ENCODE measurements at regions not wholly inside any gene's neighbourhood (a gene's known extent, or its start where the extent isn't known, plus 50 kb on each side); places are given as distances from the start of the nearest gene placed in this dataset.
"Not testable (repeated sequence)": the region's sequence is repeated elsewhere in the genome, so short reads cannot be mapped to it uniquely, and the experiment has no call there.

DNA sequence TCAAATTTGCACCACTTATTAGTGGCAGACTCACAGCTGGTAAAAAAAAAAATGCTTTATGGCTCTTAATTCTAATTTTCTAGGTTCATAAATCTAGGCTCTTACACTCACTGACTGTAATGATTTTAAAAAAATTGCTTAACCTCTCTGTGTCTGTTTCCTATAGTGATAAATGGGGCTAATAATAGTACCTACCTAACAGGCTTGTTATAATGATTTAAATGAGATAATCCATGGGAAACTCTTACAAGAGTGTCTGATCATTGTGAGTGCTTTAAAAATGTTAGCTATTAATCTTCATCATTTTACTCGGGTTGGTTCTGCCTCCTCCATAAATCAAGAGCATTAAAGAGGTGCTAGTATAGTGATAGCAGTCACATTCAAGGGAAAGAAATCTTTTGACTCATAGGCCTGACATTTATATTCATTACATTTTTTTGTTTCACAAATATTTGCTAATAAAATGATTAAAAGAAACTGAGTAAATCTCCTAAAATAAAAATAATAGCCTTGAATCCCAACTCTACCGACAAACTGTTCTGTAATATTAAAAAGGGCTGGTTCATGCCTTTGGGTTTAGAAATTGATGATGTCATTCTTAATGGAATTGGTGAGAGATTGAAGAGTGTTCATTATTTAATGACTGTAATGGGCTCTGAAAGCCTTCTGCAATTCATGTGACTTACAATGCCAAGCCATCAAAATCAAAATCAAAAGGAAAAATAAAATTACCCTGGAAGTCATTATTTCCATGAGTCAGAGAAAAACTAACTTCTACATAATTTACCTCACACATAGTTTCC lies 93.9 kb upstream of the PALMD start:
- Histone ChIP-seq H3K4me1 (replicated peaks in 1 of 2) (peaks cover 0 to 6% of the 10 kb centered on the region in 2 donors), H3K27ac (no peak overlapping the region), H3K36me3 (replicated peaks in 1 of 2) (no peaks in the 10 kb centered on the region), H3K9me3 (replicated peaks in 1 of 3) (no peaks in the 10 kb centered on the region), H3K4me3 (no peak overlapping the region), H3K27me3 (no peaks in the 10 kb centered on the region)
- TF ChIP-seq CTCF (IDR thresholded peaks at IDR 0.05) = no peak
- DNase-seq = no peak
- 46 to 64% (median 48%) methylated on average over 2 of the region's 2 CpGs for WGBS, 4 donors
- intact Hi-C loops (cut with DNase I) = no loop called here

DNA sequence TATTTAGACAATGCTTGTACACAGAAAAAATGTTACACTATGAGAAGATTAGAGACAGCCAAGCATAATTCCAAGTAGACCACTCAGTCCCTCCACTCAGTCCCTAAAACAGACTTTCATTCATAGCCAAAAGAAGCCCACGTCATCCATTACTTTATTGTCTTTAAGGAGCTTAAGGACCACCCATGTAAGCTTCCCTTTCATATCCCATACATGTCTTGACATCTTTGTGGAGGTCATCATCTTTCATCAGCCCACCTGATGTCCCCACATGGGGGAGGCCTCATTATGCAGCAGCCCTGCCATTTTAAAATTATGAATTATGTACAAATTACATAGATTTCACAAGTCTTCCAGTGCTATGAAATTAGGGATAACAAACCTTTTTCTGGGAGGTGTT lies 92.6 kb upstream of the PALMD start:
- TF ChIP-seq POLR2A (IDR thresholded peaks at IDR 0.05) (no peak), CTCF (IDR thresholded peaks at IDR 0.05) (no peak)
- Histone ChIP-seq H3K27me3 (no peaks in the 10 kb centered on the region), H3K9me3 (replicated peaks in 1 of 3) (no peaks in the 10 kb centered on the region), H3K4me3 (no peak overlapping the region), H3K27ac (no peak overlapping the region), H3K4me1 (replicated peaks in 1 of 2) (peaks cover 3 to 6% of the 10 kb centered on the region in 2 donors), H3K36me3 (replicated peaks in 1 of 2) (no peaks in the 10 kb centered on the region)
- no peak for DNase-seq
- intact Hi-C loops (cut with DNase I) = no loop called here
- WGBS, 4 donors = 88 to 97% (median 96%) methylated on average over 1 of the region's 1 CpG

- H3K27ac ChIP-seq; H3K9me3 ChIP-seq (replicated peaks in 1 of 3); H3K36me3 ChIP-seq (replicated peaks in 1 of 2); H3K27me3 ChIP-seq; H3K4me3 ChIP-seq; H3K4me1 ChIP-seq (replicated peaks in 1 of 2); DNase-seq; intact Hi-C loops (cut with DNase I): not testable (repeated sequence)
- 45 to 74% (median 61%) methylated on average over 3 of the region's 3 CpGs for WGBS, 4 donors
Measured at GRCh38 chr1:99553819-99554218, 92.1 kb upstream of the PALMD start.

DNA sequence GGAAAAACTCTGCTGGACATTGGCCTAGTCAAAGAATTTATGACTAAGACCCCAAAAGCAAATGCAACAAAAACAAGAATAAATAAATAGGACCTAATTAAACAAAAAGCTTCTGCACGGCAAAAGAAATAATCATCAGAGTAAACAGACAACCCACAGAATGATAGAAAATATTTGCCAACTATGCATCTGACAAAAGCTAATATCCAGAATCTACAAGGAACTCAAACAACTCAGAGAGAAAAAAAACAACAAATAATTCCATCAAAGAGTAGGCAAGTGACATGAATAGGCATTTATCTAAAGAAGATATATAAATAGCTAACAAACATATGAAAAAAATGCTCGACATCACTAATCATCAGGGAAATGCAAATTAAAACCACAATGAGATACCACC lies 91.2 kb upstream of the PALMD start:
- 84 to 91% (median 89%) methylated on average over 2 of the region's 2 CpGs for WGBS, 4 donors
- Histone ChIP-seq H3K36me3 (replicated peaks in 1 of 2) (no peaks in the 10 kb centered on the region), H3K9me3 (replicated peaks in 1 of 3) (no peaks in the 10 kb centered on the region), H3K27ac (no peak overlapping the region), H3K4me1 (replicated peaks in 1 of 2) (peaks cover 0 to 3% of the 10 kb centered on the region in 2 donors), H3K4me3 (no peak overlapping the region), H3K27me3 (no peaks in the 10 kb centered on the region)
- no peak for DNase-seq
- intact Hi-C loops (cut with DNase I) = no loop called here
- TF ChIP-seq CTCF (IDR thresholded peaks at IDR 0.05) (no peak), POLR2A (IDR thresholded peaks at IDR 0.05) (no peak)

Data from adrenal gland (tissue), 9 donors.